ENCODE measurements at regions not wholly inside any gene's neighbourhood (a gene's known extent, or its start where the extent isn't known, plus 50 kb on each side); places are given as distances from the start of the nearest gene placed in this dataset.

DNA sequence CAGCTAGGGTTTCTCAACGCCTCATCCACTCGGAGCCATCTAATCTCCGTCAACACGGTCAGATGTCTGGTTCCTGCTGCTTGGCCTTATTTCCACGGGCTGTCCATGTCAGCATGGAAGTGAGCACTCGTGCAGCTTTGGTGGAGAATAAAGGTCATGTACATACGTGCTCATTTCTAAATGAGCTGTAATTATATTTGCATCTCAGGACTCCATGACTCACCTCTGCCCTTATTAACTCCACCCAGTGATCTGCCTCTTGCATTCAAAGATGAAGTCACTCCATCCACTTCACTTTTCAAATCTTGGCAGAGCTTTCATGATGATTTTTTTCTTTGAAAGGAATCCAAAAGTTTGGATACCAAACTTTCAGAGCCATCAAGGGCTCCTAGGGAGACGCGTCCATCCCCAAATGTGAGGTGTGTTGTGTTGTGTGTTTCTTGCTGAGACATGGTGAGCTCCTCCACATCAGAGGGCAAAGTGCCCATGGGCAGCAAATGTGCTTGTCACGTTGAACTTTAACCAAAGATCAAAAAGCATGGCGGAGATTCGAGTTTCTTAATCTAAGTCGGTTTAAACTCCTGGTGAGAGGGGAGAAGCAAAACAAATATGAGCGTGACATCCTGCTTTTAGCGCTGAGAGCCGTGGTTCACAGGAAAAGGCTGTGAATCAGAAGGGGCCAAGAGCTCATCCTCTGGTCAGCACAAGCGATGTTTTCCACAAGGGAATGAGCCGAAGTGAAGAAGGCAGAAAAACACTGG lies 68.6 kb upstream of the ERRFI1 start:
- Histone ChIP-seq H3K4me3 (ENCODE audit: low read length) (no peak overlapping the region), H3K4me1 (ENCODE audit: control insufficient read depth, low read length) (peaks cover 13% of the 10 kb centered on the region), H3K36me3 (ENCODE audit: control insufficient read depth, low read length) (no peaks in the 10 kb centered on the region), H3K27ac (ENCODE audit: low read depth, low read length) (no peak overlapping the region), H4K20me1 (ENCODE audit: control insufficient read depth, insufficient read depth, low read depth, low read length) (no peaks in the 10 kb centered on the region), H3K9me2 (replicated peaks; ENCODE audit: control insufficient read depth, low read length) (no peaks in the 10 kb centered on the region), H3K4me2 (ENCODE audit: low read length) (no peak overlapping the region), H3K27me3 (ENCODE audit: control insufficient read depth, low read length) (peaks cover 2% of the 10 kb centered on the region; the same call in 1 of the 2 replicates), H3K9me3 (ENCODE audit: control insufficient read depth, insufficient read depth, low read length) (no peaks in the 10 kb centered on the region), H3F3A (ENCODE audit: control insufficient read depth, insufficient read depth) (no peaks in the 10 kb centered on the region), H3K79me2 (ENCODE audit: control insufficient read depth, low read length) (no peaks in the 10 kb centered on the region)
- TF ChIP-seq, protein P1, sequence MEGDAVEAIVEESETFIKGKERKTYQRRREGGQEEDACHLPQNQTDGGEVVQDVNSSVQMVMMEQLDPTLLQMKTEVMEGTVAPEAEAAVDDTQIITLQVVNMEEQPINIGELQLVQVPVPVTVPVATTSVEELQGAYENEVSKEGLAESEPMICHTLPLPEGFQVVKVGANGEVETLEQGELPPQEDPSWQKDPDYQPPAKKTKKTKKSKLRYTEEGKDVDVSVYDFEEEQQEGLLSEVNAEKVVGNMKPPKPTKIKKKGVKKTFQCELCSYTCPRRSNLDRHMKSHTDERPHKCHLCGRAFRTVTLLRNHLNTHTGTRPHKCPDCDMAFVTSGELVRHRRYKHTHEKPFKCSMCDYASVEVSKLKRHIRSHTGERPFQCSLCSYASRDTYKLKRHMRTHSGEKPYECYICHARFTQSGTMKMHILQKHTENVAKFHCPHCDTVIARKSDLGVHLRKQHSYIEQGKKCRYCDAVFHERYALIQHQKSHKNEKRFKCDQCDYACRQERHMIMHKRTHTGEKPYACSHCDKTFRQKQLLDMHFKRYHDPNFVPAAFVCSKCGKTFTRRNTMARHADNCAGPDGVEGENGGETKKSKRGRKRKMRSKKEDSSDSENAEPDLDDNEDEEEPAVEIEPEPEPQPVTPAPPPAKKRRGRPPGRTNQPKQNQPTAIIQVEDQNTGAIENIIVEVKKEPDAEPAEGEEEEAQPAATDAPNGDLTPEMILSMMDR (IDR thresholded peaks at IDR 0.05; ENCODE audit: low read depth, low read length, poor library complexity, severe bottlenecking): no peak
- TF ChIP-seq EZH2phosphoT487 (IDR thresholded peaks at IDR 0.05; ENCODE audit: borderline replicate concordance, low read length): no peak

DNA sequence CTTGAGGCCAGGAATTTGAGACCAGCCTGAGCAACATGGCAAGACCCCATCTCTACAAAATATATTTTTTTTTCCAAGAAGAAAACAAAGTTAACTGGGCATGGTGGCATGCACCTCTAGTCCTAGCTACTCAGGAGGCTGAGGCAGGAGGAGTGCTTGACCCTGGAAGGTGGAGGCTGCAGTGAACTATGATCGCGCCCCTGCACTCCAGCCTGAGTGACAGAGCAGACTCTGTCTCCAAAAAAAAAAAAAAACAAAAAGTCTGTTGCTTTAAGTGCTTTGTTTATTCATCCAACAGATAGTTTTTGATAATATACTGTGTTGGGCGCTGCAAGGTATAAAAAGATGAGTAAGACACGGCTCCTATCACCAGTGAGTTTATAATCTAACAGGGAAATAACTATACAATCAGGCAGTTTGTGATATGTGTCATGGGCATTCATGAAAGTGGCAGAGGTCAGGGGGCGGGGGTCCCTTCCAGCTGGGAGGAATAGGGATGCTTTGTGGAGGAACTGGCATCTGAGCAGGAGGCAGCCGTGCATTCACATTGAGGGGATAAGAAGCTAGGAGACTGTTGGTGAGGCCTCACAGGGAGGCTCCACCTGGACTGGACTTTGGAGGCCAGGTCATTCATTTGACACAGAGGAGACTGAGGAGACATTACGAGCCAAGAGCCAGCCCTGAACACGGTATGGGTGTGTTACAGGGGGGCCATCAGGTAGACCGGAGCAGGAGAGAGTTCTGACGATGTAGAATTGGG lies 67.3 kb upstream of the ERRFI1 start:
- no peak overlapping the region for H3K4me3 ChIP-seq (ENCODE audit: low read length)

GRCh38 chr1:8092657-8093056 lies 66.5 kb upstream of the ERRFI1 start:
- no peaks in the 10 kb centered on the region for H3K9me2 ChIP-seq (replicated peaks; ENCODE audit: control insufficient read depth, low read length)
- H3K9me3 ChIP-seq (ENCODE audit: control insufficient read depth, insufficient read depth, low read length): no peaks in the 10 kb centered on the region
- no peaks in the 10 kb centered on the region for H4K20me1 ChIP-seq (ENCODE audit: control insufficient read depth, insufficient read depth, low read depth, low read length)
- H3K36me3 ChIP-seq (ENCODE audit: control insufficient read depth, low read length): no peaks in the 10 kb centered on the region
- no peak overlapping the region for H3K4me2 ChIP-seq (ENCODE audit: low read length)
- H3F3A ChIP-seq (ENCODE audit: control insufficient read depth, insufficient read depth): no peaks in the 10 kb centered on the region
- no peak overlapping the region for H3K4me3 ChIP-seq (ENCODE audit: low read length)
- no peak overlapping the region for H3K27ac ChIP-seq (ENCODE audit: low read depth, low read length)
- no peaks in the 10 kb centered on the region for H3K79me2 ChIP-seq (ENCODE audit: control insufficient read depth, low read length)
- H3K27me3 ChIP-seq (ENCODE audit: control insufficient read depth, low read length): peaks cover 5% of the 10 kb centered on the region; the same call in 1 of the 2 replicates
- TF ChIP-seq EZH2phosphoT487 (IDR thresholded peaks at IDR 0.05; ENCODE audit: borderline replicate concordance, low read length): no peak
- TF ChIP-seq, protein P1 (IDR thresholded peaks at IDR 0.05; ENCODE audit: low read depth, low read length, poor library complexity, severe bottlenecking): no peak
- peaks cover 9% of the 10 kb centered on the region for H3K4me1 ChIP-seq (ENCODE audit: control insufficient read depth, low read length)

More for the DNA sequence above, 67.3 kb upstream of the ERRFI1 start:
- Histone ChIP-seq H3K9me3 (ENCODE audit: control insufficient read depth, insufficient read depth, low read length) (no peaks in the 10 kb centered on the region), H3K27ac (ENCODE audit: low read depth, low read length) (no peak overlapping the region), H3F3A (ENCODE audit: control insufficient read depth, insufficient read depth) (no peaks in the 10 kb centered on the region), H3K36me3 (ENCODE audit: control insufficient read depth, low read length) (no peaks in the 10 kb centered on the region), H3K9me2 (replicated peaks; ENCODE audit: control insufficient read depth, low read length) (no peaks in the 10 kb centered on the region), H3K79me2 (ENCODE audit: control insufficient read depth, low read length) (no peaks in the 10 kb centered on the region), H4K20me1 (ENCODE audit: control insufficient read depth, insufficient read depth, low read depth, low read length) (no peaks in the 10 kb centered on the region), H3K4me2 (ENCODE audit: low read length) (no peak overlapping the region), H3K4me1 (ENCODE audit: control insufficient read depth, low read length) (peaks cover 13% of the 10 kb centered on the region), H3K27me3 (ENCODE audit: control insufficient read depth, low read length) (peaks cover 5% of the 10 kb centered on the region; the same call in 1 of the 2 replicates)
- TF ChIP-seq, protein P1 (IDR thresholded peaks at IDR 0.05; ENCODE audit: low read depth, low read length, poor library complexity, severe bottlenecking): no peak
- no peak for TF ChIP-seq EZH2phosphoT487 (IDR thresholded peaks at IDR 0.05; ENCODE audit: borderline replicate concordance, low read length)
